ENCODE measurements at regions not wholly inside any gene's neighbourhood (a gene's known extent, or its start where the extent isn't known, plus 50 kb on each side); places are given as distances from the start of the nearest gene placed in this dataset.
"Not testable (repeated sequence)": the region's sequence is repeated elsewhere in the genome, so short reads cannot be mapped to it uniquely, and the experiment has no call there.

- no peaks in the 10 kb centered on the region for H3K4me1 Mint-ChIP-seq
- no peaks in the 10 kb centered on the region for H3K36me3 Mint-ChIP-seq
- H3K4me3 Mint-ChIP-seq = no peak overlapping the region
- H3K27me3 Mint-ChIP-seq = no peaks in the 10 kb centered on the region
- H3K27ac Mint-ChIP-seq = no peak overlapping the region
- DNase-seq (ENCODE audit: low spot score in 2 of 2) = no peak
- no peaks in the 10 kb centered on the region for H3K9me3 Mint-ChIP-seq
- no peak for ATAC-seq (ENCODE audit: low read depth)
Observed at GRCh38 chrX:106220177-106220576, 52.1 kb downstream of the PWWP3B start.

GRCh38 chrX:106243376-106243775, 75.3 kb downstream of the PWWP3B start:
- Mint-ChIP-seq H3K27me3 (no peaks in the 10 kb centered on the region), H3K9me3 (no peaks in the 10 kb centered on the region), H3K4me1 (no peaks in the 10 kb centered on the region), H3K27ac (no peak overlapping the region), H3K36me3 (no peaks in the 10 kb centered on the region), H3K4me3 (no peak overlapping the region)
- DNase-seq (ENCODE audit: low spot score in 2 of 2) (no peak), ATAC-seq (ENCODE audit: low read depth) (no peak)

- no peaks in the 10 kb centered on the region for H3K36me3 Mint-ChIP-seq
- no peak overlapping the region for H3K27ac Mint-ChIP-seq
- H3K9me3 Mint-ChIP-seq = no peaks in the 10 kb centered on the region
- no peaks in the 10 kb centered on the region for H3K27me3 Mint-ChIP-seq
- H3K4me1 Mint-ChIP-seq = no peaks in the 10 kb centered on the region
- DNase-seq (ENCODE audit: low spot score in 2 of 2) = no peak
- no peak overlapping the region for H3K4me3 Mint-ChIP-seq
- no peak for ATAC-seq (ENCODE audit: low read depth)
Observed at GRCh38 chrX:106246511-106246910, 78.4 kb downstream of the PWWP3B start.

DNA sequence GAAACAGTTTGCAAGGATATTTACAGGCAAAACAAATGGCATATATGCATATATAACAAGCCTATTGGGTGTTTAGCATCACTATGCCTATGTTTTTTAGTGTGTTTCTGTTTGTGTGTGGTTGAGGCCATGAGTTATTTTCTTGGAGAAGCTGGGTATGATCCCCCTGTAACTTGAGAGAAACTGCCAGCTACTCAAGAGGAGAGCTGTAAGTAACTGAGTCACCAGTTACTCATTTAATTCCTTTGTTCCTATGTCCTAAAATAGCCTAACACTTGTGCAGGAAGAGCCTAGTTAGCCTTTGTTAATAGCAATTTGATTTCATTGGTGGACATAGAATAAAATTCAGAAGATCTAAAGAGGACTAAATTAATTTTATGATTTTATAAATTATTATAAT, 79.1 kb downstream of the PWWP3B start:
- Mint-ChIP-seq H3K27ac (no peak overlapping the region), H3K36me3 (no peaks in the 10 kb centered on the region), H3K27me3 (no peaks in the 10 kb centered on the region), H3K9me3 (no peaks in the 10 kb centered on the region), H3K4me3 (no peak overlapping the region), H3K4me1 (no peaks in the 10 kb centered on the region)
- no peak for DNase-seq (ENCODE audit: low spot score in 2 of 2)
- no peak for ATAC-seq (ENCODE audit: low read depth)

DNA sequence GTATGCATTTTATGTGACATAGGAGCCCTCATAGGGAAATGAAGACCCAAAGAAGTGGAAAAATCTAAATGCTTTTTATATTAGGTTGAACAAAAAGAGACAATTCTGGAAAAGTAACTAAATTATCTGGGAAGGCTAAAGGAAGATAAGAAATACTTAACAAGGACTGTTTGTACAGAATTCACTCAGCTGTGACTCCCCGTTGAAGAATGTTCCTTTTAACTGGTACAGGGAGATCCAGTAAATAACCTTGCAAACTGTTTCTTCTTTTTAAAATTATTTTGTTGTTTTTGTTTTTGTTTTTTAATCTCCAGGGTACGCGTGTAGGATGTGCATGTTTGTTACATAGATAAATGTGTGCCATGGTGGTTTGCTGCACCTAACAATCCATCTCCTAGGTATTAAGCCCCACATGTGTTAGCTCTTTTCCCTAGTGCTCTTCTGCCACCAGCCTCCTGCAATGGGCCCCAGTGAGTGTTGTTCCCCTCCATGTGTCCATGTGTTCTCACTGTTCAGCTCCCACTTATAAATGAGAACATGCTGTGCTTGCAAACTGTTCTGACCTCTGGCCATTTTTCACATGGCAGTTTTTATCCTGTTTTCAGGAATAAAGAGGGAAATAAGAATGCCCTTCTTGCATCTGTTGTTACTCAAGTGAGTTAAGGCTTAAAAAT, 81.7 kb downstream of the PWWP3B start:
- no peaks in the 10 kb centered on the region for H3K27me3 Mint-ChIP-seq

DNA sequence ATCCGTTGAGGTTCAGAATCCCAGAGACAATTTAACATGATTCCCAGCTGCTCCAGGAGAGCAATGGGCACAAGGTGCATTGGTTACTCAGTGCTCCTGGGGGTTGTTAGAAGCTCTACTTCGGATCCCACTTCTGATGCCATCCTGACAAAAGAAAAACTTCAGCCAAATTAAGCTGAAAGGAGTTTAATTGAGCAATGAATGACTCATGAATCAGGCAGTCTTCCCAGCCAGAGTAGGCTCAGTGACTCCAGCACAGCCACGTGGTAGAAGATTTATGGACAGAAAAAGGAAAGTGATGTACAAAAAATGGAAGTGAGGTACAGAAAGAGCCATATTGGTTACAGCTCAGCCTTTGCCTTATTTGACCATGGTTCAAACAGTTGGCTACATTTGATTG, 95.7 kb downstream of the PWWP3B start:
- no peak overlapping the region for H3K4me3 Mint-ChIP-seq
- H3K4me1 Mint-ChIP-seq = no peaks in the 10 kb centered on the region
- no peak for DNase-seq (ENCODE audit: low spot score in 2 of 2)
- no peaks in the 10 kb centered on the region for H3K36me3 Mint-ChIP-seq
- H3K27ac Mint-ChIP-seq = no peak overlapping the region
- H3K27me3 Mint-ChIP-seq = no peaks in the 10 kb centered on the region
- ATAC-seq (ENCODE audit: low read depth) = no peak
- peaks cover 2% of the 10 kb centered on the region for H3K9me3 Mint-ChIP-seq

More for the DNA sequence above, 81.7 kb downstream of the PWWP3B start:
- H3K36me3 Mint-ChIP-seq = no peaks in the 10 kb centered on the region
- ATAC-seq (ENCODE audit: low read depth) = no peak
- no peaks in the 10 kb centered on the region for H3K4me1 Mint-ChIP-seq
- H3K4me3 Mint-ChIP-seq = no peak overlapping the region
- no peaks in the 10 kb centered on the region for H3K9me3 Mint-ChIP-seq
- no peak for DNase-seq (ENCODE audit: low spot score in 2 of 2)
- no peak overlapping the region for H3K27ac Mint-ChIP-seq

GRCh38 chrX:106273947-106274587, 106.0 kb downstream of the PWWP3B start:
- H3K27me3 Mint-ChIP-seq, H3K4me1 Mint-ChIP-seq: not testable (repeated sequence)

DNA sequence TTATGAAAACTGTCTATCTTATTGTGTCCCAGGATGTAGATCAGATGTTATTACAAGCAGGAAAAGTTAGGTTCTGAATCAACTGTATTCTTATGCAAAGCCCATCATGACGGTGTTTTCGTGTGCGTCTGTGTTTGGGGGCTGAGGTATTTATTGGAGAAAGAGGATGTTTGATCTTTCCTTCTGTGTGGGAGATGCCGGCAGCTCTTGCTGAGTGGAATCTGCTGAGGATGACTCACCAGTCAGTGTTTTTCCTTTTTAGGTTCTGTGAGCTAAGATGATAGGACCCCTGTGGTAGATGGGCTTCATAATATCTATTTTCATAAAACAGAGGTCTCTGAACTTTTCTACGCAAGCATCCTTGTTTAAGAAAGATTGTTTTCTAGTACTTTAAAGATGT, 107.1 kb downstream of the PWWP3B start:
- H3K27ac Mint-ChIP-seq; H3K9me3 Mint-ChIP-seq; DNase-seq (ENCODE audit: low spot score in 2 of 2); H3K36me3 Mint-ChIP-seq; H3K27me3 Mint-ChIP-seq; ATAC-seq (ENCODE audit: low read depth); H3K4me1 Mint-ChIP-seq; H3K4me3 Mint-ChIP-seq: not testable (repeated sequence)

More at GRCh38 chrX:106273947-106274587, 106.0 kb downstream of the PWWP3B start:
- not testable (repeated sequence) for H3K27ac Mint-ChIP-seq; ATAC-seq (ENCODE audit: low read depth); H3K4me3 Mint-ChIP-seq; H3K9me3 Mint-ChIP-seq; H3K36me3 Mint-ChIP-seq; DNase-seq (ENCODE audit: low spot score in 2 of 2)

DNA sequence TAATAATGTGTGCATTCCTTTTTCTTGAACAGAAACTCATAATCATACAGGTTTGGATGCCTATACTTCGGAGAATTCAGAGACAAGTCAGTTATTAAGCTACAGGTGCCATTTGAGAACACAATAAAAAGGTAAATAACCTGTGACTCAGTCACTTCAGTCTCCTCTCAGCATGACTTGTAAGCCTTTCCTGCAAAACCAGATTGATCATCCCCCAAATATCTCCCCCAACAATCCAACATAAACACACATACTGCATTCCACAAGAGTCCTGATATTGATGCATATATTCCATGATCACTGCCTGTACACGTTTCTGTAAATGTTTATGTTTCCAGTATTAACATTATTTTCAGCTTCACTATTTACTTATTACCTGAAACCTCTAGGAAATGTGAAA, 110.8 kb downstream of the PWWP3B start:
- Mint-ChIP-seq H3K4me1 (no peaks in the 10 kb centered on the region), H3K9me3 (no peaks in the 10 kb centered on the region), H3K36me3 (no peaks in the 10 kb centered on the region), H3K27ac (no peak overlapping the region), H3K4me3 (no peak overlapping the region), H3K27me3 (no peaks in the 10 kb centered on the region)
- ATAC-seq (ENCODE audit: low read depth) = no peak
- DNase-seq (ENCODE audit: low spot score in 2 of 2) = no peak

- no peak overlapping the region for H3K27ac Mint-ChIP-seq
- no peak for DNase-seq (ENCODE audit: low spot score in 2 of 2)
- H3K4me1 Mint-ChIP-seq = no peaks in the 10 kb centered on the region
- H3K4me3 Mint-ChIP-seq = no peak overlapping the region
- H3K27me3 Mint-ChIP-seq = no peaks in the 10 kb centered on the region
- no peaks in the 10 kb centered on the region for H3K9me3 Mint-ChIP-seq
- ATAC-seq (ENCODE audit: low read depth) = no peak
- H3K36me3 Mint-ChIP-seq = no peaks in the 10 kb centered on the region
Observed at GRCh38 chrX:106281383-106281782, 113.3 kb downstream of the PWWP3B start.

DNA sequence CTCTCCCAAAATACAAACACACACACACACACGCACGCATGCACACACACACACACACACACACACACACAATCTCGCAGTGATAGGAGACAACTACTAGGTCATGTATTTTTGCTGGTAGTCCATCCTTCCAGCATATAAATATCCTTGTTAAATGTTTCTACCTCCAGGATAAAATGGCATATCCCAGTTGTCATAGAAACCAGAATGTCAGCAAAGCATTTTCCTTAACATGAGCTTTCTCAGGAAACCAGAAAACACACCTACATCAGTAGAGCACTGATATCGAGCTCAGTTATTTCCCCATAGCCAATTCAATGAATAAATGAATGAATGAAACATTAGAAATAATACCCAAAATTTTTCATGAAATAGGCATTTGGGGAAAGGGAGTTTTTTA, 115.7 kb downstream of the PWWP3B start:
- DNase-seq (ENCODE audit: low spot score in 2 of 2) (no peak), ATAC-seq (ENCODE audit: low read depth) (no peak)
- no peaks in the 10 kb centered on the region for H3K36me3 Mint-ChIP-seq
- H3K4me1 Mint-ChIP-seq = no peaks in the 10 kb centered on the region
- no peaks in the 10 kb centered on the region for H3K27me3 Mint-ChIP-seq
- no peaks in the 10 kb centered on the region for H3K9me3 Mint-ChIP-seq
- no peak overlapping the region for H3K4me3 Mint-ChIP-seq
- no peak overlapping the region for H3K27ac Mint-ChIP-seq

- Mint-ChIP-seq H3K27me3 (no peaks in the 10 kb centered on the region), H3K9me3 (no peaks in the 10 kb centered on the region), H3K27ac (no peak overlapping the region), H3K36me3 (no peaks in the 10 kb centered on the region), H3K4me1 (no peaks in the 10 kb centered on the region), H3K4me3 (no peak overlapping the region)
- ATAC-seq (ENCODE audit: low read depth) = no peak
- DNase-seq (ENCODE audit: low spot score in 2 of 2) = no peak
Observed at GRCh38 chrX:106284431-106285025, 116.4 kb downstream of the PWWP3B start.

DNA sequence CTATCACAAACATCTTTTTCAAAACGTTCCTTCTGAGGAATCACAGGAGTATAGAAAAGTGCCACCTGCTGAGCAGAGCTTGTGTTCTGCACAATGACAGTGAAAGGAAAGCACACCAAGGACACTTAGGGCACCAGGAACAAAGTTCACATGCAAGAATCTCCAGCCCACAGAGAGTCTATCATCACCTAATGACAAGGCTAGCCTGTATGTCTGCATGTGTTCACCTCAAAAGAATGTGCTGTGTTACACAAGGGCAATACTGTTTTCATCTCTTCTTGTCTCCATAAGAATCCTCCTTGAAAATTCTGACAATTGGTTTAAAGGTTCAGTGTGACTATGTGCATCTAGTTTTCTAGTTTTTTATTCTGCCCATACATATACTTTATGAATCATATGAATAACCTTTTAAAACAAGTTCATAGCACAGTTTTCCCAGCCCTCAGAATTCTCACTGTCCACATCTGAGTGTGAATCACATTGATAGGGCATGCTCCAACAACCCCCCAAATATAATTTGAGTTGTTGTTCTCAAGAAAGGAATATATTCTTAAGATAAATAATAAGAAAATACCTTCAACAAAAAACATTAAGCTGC, 118.0 kb downstream of the PWWP3B start:
- H3K4me3 Mint-ChIP-seq = no peak overlapping the region

DNA sequence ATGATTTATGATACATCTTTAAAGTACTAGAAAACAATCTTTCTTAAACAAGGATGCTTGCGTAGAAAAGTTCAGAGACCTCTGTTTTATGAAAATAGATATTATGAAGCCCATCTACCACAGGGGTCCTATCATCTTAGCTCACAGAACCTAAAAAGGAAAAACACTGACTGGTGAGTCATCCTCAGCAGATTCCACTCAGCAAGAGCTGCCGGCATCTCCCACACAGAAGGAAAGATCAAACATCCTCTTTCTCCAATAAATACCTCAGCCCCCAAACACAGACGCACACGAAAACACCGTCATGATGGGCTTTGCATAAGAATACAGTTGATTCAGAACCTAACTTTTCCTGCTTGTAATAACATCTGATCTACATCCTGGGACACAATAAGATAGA, 122.7 kb downstream of the PWWP3B start:
- not testable (repeated sequence) for H3K27me3 Mint-ChIP-seq; DNase-seq (ENCODE audit: low spot score in 2 of 2); H3K4me3 Mint-ChIP-seq; ATAC-seq (ENCODE audit: low read depth); H3K36me3 Mint-ChIP-seq; H3K4me1 Mint-ChIP-seq; H3K27ac Mint-ChIP-seq; H3K9me3 Mint-ChIP-seq

More for the DNA sequence above, 118.0 kb downstream of the PWWP3B start:
- no peaks in the 10 kb centered on the region for H3K4me1 Mint-ChIP-seq
- no peaks in the 10 kb centered on the region for H3K9me3 Mint-ChIP-seq
- no peaks in the 10 kb centered on the region for H3K27me3 Mint-ChIP-seq
- DNase-seq (ENCODE audit: low spot score in 2 of 2) (no peak), ATAC-seq (ENCODE audit: low read depth) (no peak)
- no peak overlapping the region for H3K27ac Mint-ChIP-seq
- H3K36me3 Mint-ChIP-seq = no peaks in the 10 kb centered on the region

All from memory B cell (primary cell).